ENCODE measurements at regions not wholly inside any gene's neighbourhood (a gene's known extent, or its start where the extent isn't known, plus 50 kb on each side); places are given as distances from the start of the nearest gene placed in this dataset.

DNA sequence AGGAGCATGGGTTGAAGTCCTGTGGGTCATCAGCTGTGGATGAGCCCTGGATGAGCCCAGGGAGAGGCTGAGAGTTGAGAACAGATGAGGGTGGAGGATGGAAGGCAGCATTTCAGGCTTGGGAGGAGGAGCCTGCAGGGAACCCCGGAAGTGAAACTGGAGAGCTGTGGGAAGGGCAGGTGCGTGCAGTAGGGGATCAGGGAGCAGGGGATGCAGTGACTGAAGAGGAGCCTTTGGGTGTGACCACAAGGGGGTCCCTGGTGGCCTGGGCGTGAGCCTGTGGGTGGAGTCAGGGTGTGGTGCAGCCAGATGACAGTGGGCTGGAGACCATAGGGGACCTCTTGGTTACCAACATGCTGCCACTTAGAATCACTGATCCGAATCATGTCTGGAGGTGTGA lies 115.5 kb downstream of the PAPOLA start:
- Histone ChIP-seq H3K4me3 (ENCODE audit: low read length in 2 of 2) (no peak overlapping the region), H3K27me3 (ENCODE audit: control insufficient read depth in 1 of 2, insufficient read depth in 2 of 2, low read length in 1 of 2) (peaks cover 0 to 1% of the 10 kb centered on the region in 2 donors), H3K36me3 (ENCODE audit: control insufficient read depth in 1 of 2, insufficient read depth in 2 of 2, low read length in 1 of 2) (no peaks in the 10 kb centered on the region), H3K4me1 (ENCODE audit: control insufficient read depth in 1 of 2, insufficient read depth in 2 of 2, low read length in 2 of 2) (no peaks in the 10 kb centered on the region), H3K9me3 (ENCODE audit: control insufficient read depth, low read length) (no peaks in the 10 kb centered on the region), H3K27ac (ENCODE audit: low read depth in 1 of 2, low read length in 2 of 2) (no peak overlapping the region)
- ATAC-seq (ENCODE audit: low FRiP score) (no peak), DNase-seq (no peak)
- WGBS, 2 donors, result 78 to 81% methylated on average over 4 of the region's 4 CpGs
- intact Hi-C loops (cut with DNase I), result no loop called here

DNA sequence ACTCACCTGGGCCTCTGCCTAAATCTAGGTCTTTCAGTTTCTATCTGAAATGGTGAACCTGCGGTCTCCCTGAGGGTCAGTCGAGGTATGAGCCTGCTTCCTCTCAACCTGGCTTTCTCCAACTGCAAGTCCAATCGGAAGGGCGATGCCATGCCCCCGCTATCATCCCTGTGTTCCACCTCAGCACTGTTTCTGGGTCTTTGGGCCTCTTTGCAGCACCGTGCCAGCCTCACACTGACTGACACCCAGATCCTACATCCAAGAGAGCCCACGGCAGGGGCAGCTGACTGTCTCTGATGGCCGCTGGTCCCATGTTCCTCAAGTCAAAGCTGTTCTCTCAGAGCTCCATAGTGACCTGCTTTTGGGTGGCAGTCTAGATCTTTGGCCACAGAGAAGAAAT lies 120.7 kb downstream of the PAPOLA start:
- ATAC-seq (ENCODE audit: low FRiP score) (no peak), DNase-seq (no peak)
- Histone ChIP-seq H3K27me3 (ENCODE audit: control insufficient read depth in 1 of 2, insufficient read depth in 2 of 2, low read length in 1 of 2) (no peaks in the 10 kb centered on the region), H3K4me1 (ENCODE audit: control insufficient read depth in 1 of 2, insufficient read depth in 2 of 2, low read length in 2 of 2) (no peaks in the 10 kb centered on the region), H3K36me3 (ENCODE audit: control insufficient read depth in 1 of 2, insufficient read depth in 2 of 2, low read length in 1 of 2) (no peaks in the 10 kb centered on the region), H3K4me3 (ENCODE audit: low read length in 2 of 2) (no peak overlapping the region), H3K9me3 (ENCODE audit: control insufficient read depth, low read length) (no peaks in the 10 kb centered on the region), H3K27ac (ENCODE audit: low read depth in 1 of 2, low read length in 2 of 2) (no peak overlapping the region)
- intact Hi-C loops (cut with DNase I), result no loop called here
- 90 to 91% methylated on average over 8 of the region's 8 CpGs for WGBS, 2 donors

DNA sequence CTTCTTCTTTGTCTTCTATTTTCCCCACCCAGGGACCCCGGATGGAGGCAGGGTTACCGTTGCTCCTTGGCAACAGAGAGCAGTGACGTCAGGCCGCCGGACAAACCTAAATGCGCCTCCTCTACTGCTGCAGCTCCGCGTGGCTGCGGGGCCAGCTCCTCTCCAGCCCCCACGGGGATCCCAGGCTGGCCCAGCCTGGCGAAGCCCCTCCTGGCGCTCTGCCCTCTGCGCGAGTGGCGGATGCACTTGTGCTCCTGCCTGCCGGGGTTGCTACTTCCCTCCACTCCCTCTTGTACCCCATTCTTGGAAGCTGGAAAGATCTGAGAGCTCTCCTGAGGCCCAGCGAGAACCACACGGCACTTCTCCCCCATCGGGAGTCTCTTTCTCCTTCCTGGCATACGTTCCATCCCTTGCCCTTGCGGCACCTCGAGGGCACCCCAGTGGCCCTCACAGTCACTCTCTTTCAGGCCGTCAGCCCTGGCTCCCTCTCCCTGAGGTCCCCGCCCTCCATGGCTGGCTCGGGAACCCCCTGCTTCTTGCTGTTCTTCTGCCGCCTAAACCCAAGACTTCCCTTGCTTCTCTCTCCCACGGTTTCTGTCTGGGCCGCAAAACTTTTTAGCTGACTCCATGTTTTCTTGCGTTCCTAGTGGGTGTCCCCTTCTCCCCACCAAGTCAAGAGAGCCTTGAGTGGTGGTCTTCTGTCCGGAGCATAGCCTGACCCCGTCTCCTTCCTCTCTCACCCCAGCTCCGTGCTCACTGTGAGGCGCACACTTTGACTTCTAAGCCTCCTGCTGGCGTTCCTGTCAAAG lies 121.7 kb downstream of the PAPOLA start:
- Histone ChIP-seq H3K36me3 (ENCODE audit: control insufficient read depth in 1 of 2, insufficient read depth in 2 of 2, low read length in 1 of 2) (no peaks in the 10 kb centered on the region), H3K4me3 (ENCODE audit: low read length in 2 of 2) (no peak overlapping the region), H3K4me1 (ENCODE audit: control insufficient read depth in 1 of 2, insufficient read depth in 2 of 2, low read length in 2 of 2) (no peaks in the 10 kb centered on the region), H3K27ac (ENCODE audit: low read depth in 1 of 2, low read length in 2 of 2) (no peak overlapping the region), H3K27me3 (ENCODE audit: control insufficient read depth in 1 of 2, insufficient read depth in 2 of 2, low read length in 1 of 2) (no peaks in the 10 kb centered on the region), H3K9me3 (ENCODE audit: control insufficient read depth, low read length) (no peaks in the 10 kb centered on the region)
- DNase-seq, result peak in 1 of 2 donors; percentile 40
- 81 to 82% methylated on average over 34 of the region's 34 CpGs for WGBS, 2 donors
- intact Hi-C loops (cut with DNase I), result no loop called here
- ATAC-seq (ENCODE audit: low FRiP score), result no peak

DNA sequence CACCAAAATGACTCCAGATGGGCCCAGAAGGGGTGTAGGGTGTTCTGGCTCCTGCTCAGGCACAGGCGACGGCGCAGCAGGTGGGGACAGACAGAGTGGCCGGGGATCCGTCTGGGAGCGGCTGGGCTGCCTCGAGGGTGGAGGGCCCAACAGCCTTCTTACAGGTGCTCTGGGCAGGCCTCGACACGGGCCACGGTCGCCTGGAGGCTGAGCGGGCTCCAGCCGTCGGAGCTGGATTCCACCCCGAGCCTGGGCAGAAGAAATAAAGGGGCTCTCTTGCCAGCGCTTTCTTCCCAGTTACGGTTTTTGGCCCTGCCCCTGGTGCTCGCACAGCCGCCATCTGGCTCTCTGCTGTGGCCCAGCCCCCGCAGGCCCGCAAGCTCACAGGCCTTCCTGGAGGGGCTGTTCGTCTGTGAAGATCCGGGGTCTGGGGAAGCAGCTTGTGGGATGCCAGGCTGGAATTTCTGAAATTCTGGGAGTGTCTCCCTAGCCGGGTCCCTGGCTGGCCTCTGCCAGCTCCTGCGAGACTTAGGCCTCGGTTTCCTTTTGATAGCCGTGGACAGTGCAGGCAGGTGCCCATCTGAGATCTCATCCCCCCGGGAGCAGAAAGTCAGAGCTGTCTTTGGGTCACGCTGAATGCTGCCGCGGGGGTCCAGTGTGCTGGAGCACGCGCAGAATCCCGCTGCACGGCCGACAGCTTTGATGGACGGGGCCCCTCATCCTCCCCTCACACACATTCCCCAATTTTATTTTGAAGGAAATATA lies 122.7 kb downstream of the PAPOLA start:
- no peak for ATAC-seq (ENCODE audit: low FRiP score)

DNA sequence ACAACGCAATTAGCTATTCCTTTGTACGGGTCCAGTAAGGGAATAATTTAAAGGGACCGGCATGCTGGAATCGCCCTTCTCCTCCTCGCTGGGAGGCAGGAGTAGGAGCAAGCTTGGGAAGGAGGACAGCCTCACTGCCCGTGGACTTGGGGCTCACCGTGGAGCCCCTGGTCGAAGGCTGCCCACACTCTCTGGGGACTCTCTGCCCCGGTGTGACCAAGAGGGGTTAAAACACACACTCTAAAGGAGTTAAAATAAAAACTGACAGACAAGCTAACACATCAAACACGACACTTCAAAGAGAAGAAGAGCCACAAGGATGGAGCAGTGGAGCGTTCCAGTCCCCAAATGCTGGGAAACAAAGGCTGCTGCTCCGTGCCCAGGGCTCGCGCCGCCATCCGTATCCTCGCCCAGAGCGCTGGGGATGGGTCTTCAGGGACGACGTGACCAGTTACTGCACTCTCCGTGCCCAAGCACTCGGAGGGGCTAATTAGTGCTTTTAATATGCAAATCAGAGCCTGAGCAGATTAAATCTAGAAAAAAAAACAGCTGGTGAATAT lies 123.3 kb downstream of the PAPOLA start:
- no peaks in the 10 kb centered on the region for H3K27me3 ChIP-seq (ENCODE audit: control insufficient read depth in 1 of 2, insufficient read depth in 2 of 2, low read length in 1 of 2)
- no peaks in the 10 kb centered on the region for H3K36me3 ChIP-seq (ENCODE audit: control insufficient read depth in 1 of 2, insufficient read depth in 2 of 2, low read length in 1 of 2)
- H3K4me1 ChIP-seq (ENCODE audit: control insufficient read depth in 1 of 2, insufficient read depth in 2 of 2, low read length in 2 of 2), result no peaks in the 10 kb centered on the region
- DNase-seq (no peak), ATAC-seq (ENCODE audit: low FRiP score) (no peak)
- H3K4me3 ChIP-seq (ENCODE audit: low read length in 2 of 2), result no peak overlapping the region
- peaks cover 3% of the 10 kb centered on the region for H3K9me3 ChIP-seq (ENCODE audit: control insufficient read depth, low read length)
- no peak overlapping the region for H3K27ac ChIP-seq (ENCODE audit: low read depth in 1 of 2, low read length in 2 of 2)
- 57 to 61% methylated on average over 22 of the region's 22 CpGs for WGBS, 2 donors
- intact Hi-C loops (cut with DNase I), result no loop called here

More for the DNA sequence above, 122.7 kb downstream of the PAPOLA start:
- Histone ChIP-seq H3K27me3 (ENCODE audit: control insufficient read depth in 1 of 2, insufficient read depth in 2 of 2, low read length in 1 of 2) (no peaks in the 10 kb centered on the region), H3K4me1 (ENCODE audit: control insufficient read depth in 1 of 2, insufficient read depth in 2 of 2, low read length in 2 of 2) (no peaks in the 10 kb centered on the region), H3K9me3 (ENCODE audit: control insufficient read depth, low read length) (peaks cover 3% of the 10 kb centered on the region), H3K27ac (ENCODE audit: low read depth in 1 of 2, low read length in 2 of 2) (no peak overlapping the region), H3K4me3 (ENCODE audit: low read length in 2 of 2) (no peak overlapping the region), H3K36me3 (ENCODE audit: control insufficient read depth in 1 of 2, insufficient read depth in 2 of 2, low read length in 1 of 2) (no peaks in the 10 kb centered on the region)
- peak in 1 of 2 donors; percentile 72 for DNase-seq
- WGBS, 2 donors, result 40 to 52% methylated on average over 37 of the region's 37 CpGs
- intact Hi-C loops (cut with DNase I), result no loop called here

DNA sequence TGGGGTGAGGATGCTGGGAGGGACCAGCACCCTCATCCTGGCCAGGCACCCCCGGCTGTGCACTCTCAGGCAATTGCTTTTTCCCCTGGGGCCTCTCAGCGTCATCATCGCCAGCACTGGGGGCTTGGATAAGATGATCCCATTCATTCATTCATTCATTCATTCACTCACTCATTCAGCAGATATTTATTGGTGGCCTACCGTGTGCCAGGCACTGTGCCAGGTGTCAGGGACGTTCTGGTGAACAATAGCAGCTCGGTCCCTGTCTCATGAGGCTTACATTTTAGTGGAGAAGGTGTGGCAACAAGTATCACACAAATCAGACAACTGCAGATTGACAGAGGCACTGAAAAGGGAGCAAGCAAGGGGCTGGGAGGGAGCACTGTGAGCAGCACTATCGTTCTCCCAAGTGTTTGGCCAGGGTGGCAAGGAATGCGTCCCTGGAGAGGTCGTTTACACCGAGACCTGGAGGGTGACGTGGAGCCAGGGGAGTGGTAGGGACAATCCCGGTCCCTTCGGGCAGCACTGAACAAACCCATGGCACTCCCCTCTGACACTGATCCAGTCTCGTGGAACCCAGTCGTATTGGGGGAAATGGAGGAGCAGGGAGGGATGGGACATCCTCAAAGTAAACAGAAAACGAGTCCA lies 124.1 kb downstream of the PAPOLA start:
- intact Hi-C loops (cut with DNase I), result no loop called here

DNA sequence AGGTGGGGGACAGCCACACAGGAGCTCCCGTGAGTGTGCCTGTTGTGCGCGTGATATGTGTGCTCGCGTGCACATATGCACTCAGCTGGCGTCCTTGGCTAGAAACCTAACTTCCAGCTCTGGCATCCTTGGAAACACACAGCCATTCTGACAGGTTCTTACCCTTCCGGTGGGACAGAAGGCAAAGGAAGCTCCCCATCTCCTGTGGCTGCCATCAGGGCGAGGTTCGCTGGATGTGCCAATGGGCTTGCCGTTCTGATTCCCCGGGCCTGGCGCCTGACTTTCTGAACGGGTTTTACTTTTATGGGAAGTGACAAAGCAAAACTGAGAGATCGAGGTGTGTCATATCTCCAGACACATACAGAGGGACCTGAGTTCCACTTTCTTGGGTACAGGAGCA lies 124.7 kb downstream of the PAPOLA start:
- no peaks in the 10 kb centered on the region for H3K27me3 ChIP-seq (ENCODE audit: control insufficient read depth in 1 of 2, insufficient read depth in 2 of 2, low read length in 1 of 2)
- 76 to 77% methylated on average over 14 of the region's 14 CpGs for WGBS, 2 donors
- H3K4me3 ChIP-seq (ENCODE audit: low read length in 2 of 2), result no peak overlapping the region
- intact Hi-C loops (cut with DNase I), result no loop called here
- H3K4me1 ChIP-seq (ENCODE audit: control insufficient read depth in 1 of 2, insufficient read depth in 2 of 2, low read length in 2 of 2), result no peaks in the 10 kb centered on the region
- peaks cover 3% of the 10 kb centered on the region for H3K9me3 ChIP-seq (ENCODE audit: control insufficient read depth, low read length)
- H3K27ac ChIP-seq (ENCODE audit: low read depth in 1 of 2, low read length in 2 of 2), result no peak overlapping the region
- H3K36me3 ChIP-seq (ENCODE audit: control insufficient read depth in 1 of 2, insufficient read depth in 2 of 2, low read length in 1 of 2), result no peaks in the 10 kb centered on the region
- no peak for ATAC-seq (ENCODE audit: low FRiP score)
- DNase-seq, result peak in 1 of 2 donors; percentile 28

More for the DNA sequence above, 124.1 kb downstream of the PAPOLA start:
- Histone ChIP-seq H3K36me3 (ENCODE audit: control insufficient read depth in 1 of 2, insufficient read depth in 2 of 2, low read length in 1 of 2) (no peaks in the 10 kb centered on the region), H3K27me3 (ENCODE audit: control insufficient read depth in 1 of 2, insufficient read depth in 2 of 2, low read length in 1 of 2) (no peaks in the 10 kb centered on the region), H3K27ac (ENCODE audit: low read depth in 1 of 2, low read length in 2 of 2) (no peak overlapping the region), H3K9me3 (ENCODE audit: control insufficient read depth, low read length) (peaks cover 3% of the 10 kb centered on the region), H3K4me1 (ENCODE audit: control insufficient read depth in 1 of 2, insufficient read depth in 2 of 2, low read length in 2 of 2) (no peaks in the 10 kb centered on the region), H3K4me3 (ENCODE audit: low read length in 2 of 2) (no peak overlapping the region)
- no peak for ATAC-seq (ENCODE audit: low FRiP score)
- peak in 1 of 2 donors; percentile 53 for DNase-seq
- 60 to 64% methylated on average over 16 of the region's 16 CpGs for WGBS, 2 donors

DNA sequence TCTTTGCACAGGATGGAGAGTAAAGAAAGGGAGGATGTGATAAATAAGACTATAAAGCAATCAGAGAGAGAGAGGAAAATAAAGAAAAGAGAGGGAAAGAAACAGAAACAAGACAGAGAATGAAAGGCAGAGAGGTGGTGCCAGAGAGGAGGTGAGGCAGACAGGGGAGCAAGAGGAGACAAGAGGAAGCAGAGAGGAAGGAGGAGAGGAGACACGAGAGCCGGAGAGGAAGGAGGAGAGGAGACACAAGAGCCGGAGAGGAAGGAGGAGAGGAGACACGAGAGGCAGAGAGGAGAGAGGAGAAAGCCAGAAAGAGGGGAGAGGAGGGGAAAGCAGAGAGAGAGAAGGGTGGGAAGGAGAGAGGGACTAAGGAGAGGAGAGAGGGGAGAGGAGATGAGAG lies 125.2 kb downstream of the PAPOLA start:
- ATAC-seq (ENCODE audit: low FRiP score) (no peak), DNase-seq (no peak)
- no peaks in the 10 kb centered on the region for H3K36me3 ChIP-seq (ENCODE audit: control insufficient read depth in 1 of 2, insufficient read depth in 2 of 2, low read length in 1 of 2)
- no peaks in the 10 kb centered on the region for H3K27me3 ChIP-seq (ENCODE audit: control insufficient read depth in 1 of 2, insufficient read depth in 2 of 2, low read length in 1 of 2)
- no peak overlapping the region for H3K4me3 ChIP-seq (ENCODE audit: low read length in 2 of 2)
- no peak overlapping the region for H3K27ac ChIP-seq (ENCODE audit: low read depth in 1 of 2, low read length in 2 of 2)
- intact Hi-C loops (cut with DNase I), result no loop called here
- peaks cover 3% of the 10 kb centered on the region for H3K9me3 ChIP-seq (ENCODE audit: control insufficient read depth, low read length)
- no peaks in the 10 kb centered on the region for H3K4me1 ChIP-seq (ENCODE audit: control insufficient read depth in 1 of 2, insufficient read depth in 2 of 2, low read length in 2 of 2)
- WGBS, 2 donors, result 41 to 50% methylated on average over 4 of the region's 4 CpGs

All from aorta (tissue), 5 donors.